ENCODE measurements at regions not wholly inside any gene's neighbourhood (a gene's known extent, or its start where the extent isn't known, plus 50 kb on each side); places are given as distances from the start of the nearest gene placed in this dataset.

GRCh38 chr10:8182806-8183205 lies 128.3 kb downstream of the GATA3 start:
- Histone ChIP-seq H3K27me3 (ENCODE audit: insufficient read depth, insufficient read length) (no peaks in the 10 kb centered on the region), H3K36me3 (ENCODE audit: insufficient read depth, insufficient read length, low read length) (no peaks in the 10 kb centered on the region), H3K4me3 (ENCODE audit: insufficient read length, low read depth) (no peak overlapping the region), H3K4me1 (ENCODE audit: insufficient read depth, insufficient read length) (no peaks in the 10 kb centered on the region), H3K9ac (ENCODE audit: insufficient read length, low read depth) (no peak overlapping the region), H3K9me3 (ENCODE audit: insufficient read depth, low read length) (no peaks in the 10 kb centered on the region)
- no peak for DNase-seq (ENCODE audit: low read depth, low spot score)
- TF ChIP-seq SUZ12 (IDR thresholded peaks at IDR 0.05; ENCODE audit: extremely low read depth, insufficient read depth, insufficient read length) = no peak
- no peak for TF ChIP-seq ZNF274 (IDR thresholded peaks at IDR 0.05; ENCODE audit: low read depth, low read length)

- Histone ChIP-seq H3K9me3 (ENCODE audit: insufficient read depth, low read length) (no peaks in the 10 kb centered on the region), H3K9ac (ENCODE audit: insufficient read length, low read depth) (no peak overlapping the region)
Measured at GRCh38 chr10:8183241-8183704, 128.8 kb downstream of the GATA3 start.

GRCh38 chr10:8187171-8187666 lies 132.7 kb downstream of the GATA3 start:
- Histone ChIP-seq H3K27me3 (ENCODE audit: insufficient read depth, insufficient read length) (no peaks in the 10 kb centered on the region), H3K9me3 (ENCODE audit: insufficient read depth, low read length) (no peaks in the 10 kb centered on the region), H3K36me3 (ENCODE audit: insufficient read depth, insufficient read length, low read length) (no peaks in the 10 kb centered on the region), H3K4me3 (ENCODE audit: insufficient read length, low read depth) (no peak overlapping the region), H3K9ac (ENCODE audit: insufficient read length, low read depth) (no peak overlapping the region), H3K4me1 (ENCODE audit: insufficient read depth, insufficient read length) (no peaks in the 10 kb centered on the region)
- no peak for DNase-seq (ENCODE audit: low read depth, low spot score)
- no peak for TF ChIP-seq SUZ12 (IDR thresholded peaks at IDR 0.05; ENCODE audit: extremely low read depth, insufficient read depth, insufficient read length)
- TF ChIP-seq ZNF274 (IDR thresholded peaks at IDR 0.05; ENCODE audit: low read depth, low read length) = no peak
- TF ChIP-seq YY1 (IDR thresholded peaks at IDR 0.05; ENCODE audit: insufficient read depth, insufficient read length) = no peak

More at GRCh38 chr10:8183241-8183704, 128.8 kb downstream of the GATA3 start:
- H3K36me3 ChIP-seq (ENCODE audit: insufficient read depth, insufficient read length, low read length) = no peaks in the 10 kb centered on the region
- no peak for TF ChIP-seq ZNF274 (IDR thresholded peaks at IDR 0.05; ENCODE audit: low read depth, low read length)
- TF ChIP-seq SUZ12 (IDR thresholded peaks at IDR 0.05; ENCODE audit: extremely low read depth, insufficient read depth, insufficient read length) = no peak
- no peak for TF ChIP-seq YY1 (IDR thresholded peaks at IDR 0.05; ENCODE audit: insufficient read depth, insufficient read length)
- H3K27me3 ChIP-seq (ENCODE audit: insufficient read depth, insufficient read length) = no peaks in the 10 kb centered on the region
- H3K4me3 ChIP-seq (ENCODE audit: insufficient read length, low read depth) = no peak overlapping the region
- H3K4me1 ChIP-seq (ENCODE audit: insufficient read depth, insufficient read length) = no peaks in the 10 kb centered on the region
- no peak for DNase-seq (ENCODE audit: low read depth, low spot score)

DNA sequence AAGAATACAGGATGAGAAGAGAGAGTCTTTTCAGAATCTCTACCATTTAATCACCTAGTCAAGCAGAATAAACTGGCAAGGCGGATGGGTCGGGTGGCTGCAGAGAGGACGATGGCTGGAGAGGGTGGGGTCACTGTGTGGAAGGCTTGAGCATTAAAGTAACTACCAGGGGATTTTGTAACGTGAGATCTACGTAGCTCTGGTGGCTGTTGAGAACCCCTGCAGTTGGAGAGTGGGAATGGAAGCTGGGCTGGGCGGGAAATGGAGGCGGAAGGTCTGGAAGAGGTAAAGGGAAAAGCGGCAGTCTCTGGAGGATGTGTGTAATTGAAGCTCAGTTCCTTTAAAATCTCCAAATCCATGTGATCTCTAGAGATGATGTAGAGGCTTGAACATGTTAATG lies 135.0 kb downstream of the GATA3 start:
- Histone ChIP-seq H3K9ac (ENCODE audit: insufficient read length, low read depth) (no peak overlapping the region), H3K4me1 (ENCODE audit: insufficient read depth, insufficient read length) (no peaks in the 10 kb centered on the region), H3K27me3 (ENCODE audit: insufficient read depth, insufficient read length) (no peaks in the 10 kb centered on the region), H3K4me3 (ENCODE audit: insufficient read length, low read depth) (no peak overlapping the region), H3K36me3 (ENCODE audit: insufficient read depth, insufficient read length, low read length) (no peaks in the 10 kb centered on the region), H3K9me3 (ENCODE audit: insufficient read depth, low read length) (no peaks in the 10 kb centered on the region)
- no peak for DNase-seq (ENCODE audit: low read depth, low spot score)
- TF ChIP-seq YY1 (IDR thresholded peaks at IDR 0.05; ENCODE audit: insufficient read depth, insufficient read length) = no peak
- no peak for TF ChIP-seq ZNF274 (IDR thresholded peaks at IDR 0.05; ENCODE audit: low read depth, low read length)
- no peak for TF ChIP-seq SUZ12 (IDR thresholded peaks at IDR 0.05; ENCODE audit: extremely low read depth, insufficient read depth, insufficient read length)

GRCh38 chr10:8192301-8192700 lies 137.8 kb downstream of the GATA3 start:
- no peak overlapping the region for H3K9ac ChIP-seq (ENCODE audit: insufficient read length, low read depth)

DNA sequence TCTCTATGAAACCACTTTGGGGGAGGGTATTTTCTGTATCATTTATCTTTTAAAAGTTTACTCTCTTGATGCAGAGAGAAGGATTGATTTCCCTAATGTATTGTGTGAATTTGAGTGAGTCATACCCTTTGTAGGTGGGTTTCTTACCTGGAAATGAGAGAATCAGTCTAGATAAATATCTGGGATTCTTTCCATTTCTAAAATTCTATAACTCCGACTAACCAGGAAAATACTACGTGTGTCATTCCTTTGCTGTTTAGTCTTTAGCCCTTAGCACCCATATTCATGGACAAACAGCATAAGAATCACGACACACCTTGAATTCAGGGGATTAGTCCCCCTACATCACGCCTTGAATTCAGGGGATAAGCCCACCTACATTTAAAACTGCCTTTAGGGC lies 139.1 kb downstream of the GATA3 start:
- Histone ChIP-seq H3K9ac (ENCODE audit: insufficient read length, low read depth) (no peak overlapping the region), H3K9me3 (ENCODE audit: insufficient read depth, low read length) (no peaks in the 10 kb centered on the region), H3K36me3 (ENCODE audit: insufficient read depth, insufficient read length, low read length) (no peaks in the 10 kb centered on the region), H3K27me3 (ENCODE audit: insufficient read depth, insufficient read length) (no peaks in the 10 kb centered on the region), H3K4me1 (ENCODE audit: insufficient read depth, insufficient read length) (no peaks in the 10 kb centered on the region), H3K4me3 (ENCODE audit: insufficient read length, low read depth) (no peak overlapping the region)
- no peak for DNase-seq (ENCODE audit: low read depth, low spot score)
- no peak for TF ChIP-seq YY1 (IDR thresholded peaks at IDR 0.05; ENCODE audit: insufficient read depth, insufficient read length)
- TF ChIP-seq ZNF274 (IDR thresholded peaks at IDR 0.05; ENCODE audit: low read depth, low read length) = no peak
- TF ChIP-seq SUZ12 (IDR thresholded peaks at IDR 0.05; ENCODE audit: extremely low read depth, insufficient read depth, insufficient read length) = no peak

More at GRCh38 chr10:8192301-8192700, 137.8 kb downstream of the GATA3 start:
- Histone ChIP-seq H3K4me1 (ENCODE audit: insufficient read depth, insufficient read length) (no peaks in the 10 kb centered on the region), H3K27me3 (ENCODE audit: insufficient read depth, insufficient read length) (no peaks in the 10 kb centered on the region), H3K36me3 (ENCODE audit: insufficient read depth, insufficient read length, low read length) (no peaks in the 10 kb centered on the region), H3K9me3 (ENCODE audit: insufficient read depth, low read length) (no peaks in the 10 kb centered on the region), H3K4me3 (ENCODE audit: insufficient read length, low read depth) (no peak overlapping the region)
- DNase-seq (ENCODE audit: low read depth, low spot score) = no peak
- TF ChIP-seq YY1 (IDR thresholded peaks at IDR 0.05; ENCODE audit: insufficient read depth, insufficient read length) (no peak), ZNF274 (IDR thresholded peaks at IDR 0.05; ENCODE audit: low read depth, low read length) (no peak), SUZ12 (IDR thresholded peaks at IDR 0.05; ENCODE audit: extremely low read depth, insufficient read depth, insufficient read length) (no peak)

DNA sequence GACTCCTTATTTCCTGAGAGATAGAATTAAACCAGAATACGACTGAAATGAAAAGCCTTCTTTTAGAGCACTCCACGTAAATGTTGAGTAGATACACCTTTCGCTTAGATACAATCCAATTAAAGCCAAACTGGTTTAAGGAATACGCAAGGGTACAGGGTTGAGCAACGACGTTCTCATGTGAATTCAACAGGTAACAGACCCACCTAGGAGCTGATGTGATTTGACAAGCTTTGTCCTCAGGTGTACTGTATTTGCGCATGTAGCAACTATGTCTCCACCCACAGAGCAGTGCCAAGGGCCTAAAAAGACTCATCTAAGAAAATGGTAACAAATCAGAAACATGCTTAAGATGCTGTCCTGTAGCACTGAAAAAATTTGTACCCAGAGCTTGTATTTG lies 139.6 kb downstream of the GATA3 start:
- Histone ChIP-seq H3K27me3 (ENCODE audit: insufficient read depth, insufficient read length) (no peaks in the 10 kb centered on the region), H3K36me3 (ENCODE audit: insufficient read depth, insufficient read length, low read length) (no peaks in the 10 kb centered on the region), H3K4me3 (ENCODE audit: insufficient read length, low read depth) (no peak overlapping the region), H3K9ac (ENCODE audit: insufficient read length, low read depth) (no peak overlapping the region), H3K4me1 (ENCODE audit: insufficient read depth, insufficient read length) (no peaks in the 10 kb centered on the region), H3K9me3 (ENCODE audit: insufficient read depth, low read length) (no peaks in the 10 kb centered on the region)
- no peak for DNase-seq (ENCODE audit: low read depth, low spot score)
- TF ChIP-seq ZNF274 (IDR thresholded peaks at IDR 0.05; ENCODE audit: low read depth, low read length) = no peak
- no peak for TF ChIP-seq SUZ12 (IDR thresholded peaks at IDR 0.05; ENCODE audit: extremely low read depth, insufficient read depth, insufficient read length)
- TF ChIP-seq YY1 (IDR thresholded peaks at IDR 0.05; ENCODE audit: insufficient read depth, insufficient read length) = no peak
